ENCODE measurements at regions not wholly inside any gene's neighbourhood (a gene's known extent, or its start where the extent isn't known, plus 50 kb on each side); places are given as distances from the start of the nearest gene placed in this dataset.
"Not testable (repeated sequence)": the region's sequence is repeated elsewhere in the genome, so short reads cannot be mapped to it uniquely, and the experiment has no call there.

DNA sequence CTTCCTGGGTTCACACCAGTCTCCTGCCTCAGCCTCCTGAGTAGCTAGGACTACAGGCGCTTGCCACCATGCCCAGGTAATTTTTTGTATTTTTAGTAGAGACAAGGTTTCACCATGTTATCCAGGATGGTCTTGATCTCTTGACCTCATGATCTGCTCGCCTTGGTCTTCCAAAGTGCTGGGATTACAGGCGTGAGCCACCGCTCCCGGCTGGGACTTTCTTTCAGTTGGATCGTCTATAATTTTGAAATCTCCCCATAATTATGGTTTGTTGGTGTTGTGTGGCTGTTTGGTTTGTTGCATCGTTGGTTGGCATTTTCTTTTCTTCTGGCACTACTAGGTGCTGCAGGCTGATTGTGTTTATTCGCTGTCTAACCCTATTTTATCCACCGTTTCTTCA, 343.6 kb upstream of the NPAP1 start:
- TF ChIP-seq, protein P1, sequence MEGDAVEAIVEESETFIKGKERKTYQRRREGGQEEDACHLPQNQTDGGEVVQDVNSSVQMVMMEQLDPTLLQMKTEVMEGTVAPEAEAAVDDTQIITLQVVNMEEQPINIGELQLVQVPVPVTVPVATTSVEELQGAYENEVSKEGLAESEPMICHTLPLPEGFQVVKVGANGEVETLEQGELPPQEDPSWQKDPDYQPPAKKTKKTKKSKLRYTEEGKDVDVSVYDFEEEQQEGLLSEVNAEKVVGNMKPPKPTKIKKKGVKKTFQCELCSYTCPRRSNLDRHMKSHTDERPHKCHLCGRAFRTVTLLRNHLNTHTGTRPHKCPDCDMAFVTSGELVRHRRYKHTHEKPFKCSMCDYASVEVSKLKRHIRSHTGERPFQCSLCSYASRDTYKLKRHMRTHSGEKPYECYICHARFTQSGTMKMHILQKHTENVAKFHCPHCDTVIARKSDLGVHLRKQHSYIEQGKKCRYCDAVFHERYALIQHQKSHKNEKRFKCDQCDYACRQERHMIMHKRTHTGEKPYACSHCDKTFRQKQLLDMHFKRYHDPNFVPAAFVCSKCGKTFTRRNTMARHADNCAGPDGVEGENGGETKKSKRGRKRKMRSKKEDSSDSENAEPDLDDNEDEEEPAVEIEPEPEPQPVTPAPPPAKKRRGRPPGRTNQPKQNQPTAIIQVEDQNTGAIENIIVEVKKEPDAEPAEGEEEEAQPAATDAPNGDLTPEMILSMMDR (IDR thresholded peaks at IDR 0.05; ENCODE audit: low read depth, low read length) = not testable (repeated sequence)
- not testable (repeated sequence) for TF ChIP-seq POLR2A (IDR thresholded peaks at IDR 0.05; ENCODE audit: extremely low read depth, insufficient read length)
